Progenitor cell of endocrine pancreas (in vitro differentiated cells): ENCODE measurements at regions not wholly inside any gene's neighbourhood (a gene's known extent, or its start where the extent isn't known, plus 50 kb on each side); places are given as distances from the start of the nearest gene placed in this dataset.

ENCODE experiments used
- DNase-seq: peaks from one replicate; pipeline ENCODE4 v3.0.0; 2021; ENCODE audit warnings: low spot score; ENCODE audit not compliant: unreplicated experiment
- H3K27ac Mint-ChIP-seq: 2 replicates; pipeline ENCODE4 v1.8.0; 2021; ENCODE audit warnings: mild to moderate bottlenecking, moderate library complexity, mixed read lengths
- H3K27me3 Mint-ChIP-seq: 2 replicates; pipeline ENCODE4 v1.8.0; 2021; ENCODE audit warnings: mixed read lengths
- H3K36me3 Mint-ChIP-seq: 2 replicates; pipeline ENCODE4 v1.8.0; 2022; ENCODE audit warnings: mixed read lengths; ENCODE audit not compliant: insufficient read depth
- H3K4me1 Mint-ChIP-seq: 2 replicates; pipeline ENCODE4 v1.8.0; 2021; ENCODE audit warnings: low read depth, mixed read lengths
- H3K4me3 Mint-ChIP-seq: 2 replicates; pipeline ENCODE4 v1.8.0; 2021; ENCODE audit warnings: low read depth, mild to moderate bottlenecking, moderate library complexity, mixed read lengths
- H3K9me3 Mint-ChIP-seq: 2 replicates; pipeline ENCODE4 v1.8.0; 2021; ENCODE audit warnings: low read depth, mixed read lengths
- CTCF ChIP-seq: fragments of 200-600 bp; sonication (generic); IDR thresholded peaks from one replicate; pipeline ENCODE4 v1.5.0; 2021; ENCODE audit warnings: antibody characterized with exemption, mild to moderate bottlenecking; ENCODE audit not compliant: unreplicated experiment

DNA sequence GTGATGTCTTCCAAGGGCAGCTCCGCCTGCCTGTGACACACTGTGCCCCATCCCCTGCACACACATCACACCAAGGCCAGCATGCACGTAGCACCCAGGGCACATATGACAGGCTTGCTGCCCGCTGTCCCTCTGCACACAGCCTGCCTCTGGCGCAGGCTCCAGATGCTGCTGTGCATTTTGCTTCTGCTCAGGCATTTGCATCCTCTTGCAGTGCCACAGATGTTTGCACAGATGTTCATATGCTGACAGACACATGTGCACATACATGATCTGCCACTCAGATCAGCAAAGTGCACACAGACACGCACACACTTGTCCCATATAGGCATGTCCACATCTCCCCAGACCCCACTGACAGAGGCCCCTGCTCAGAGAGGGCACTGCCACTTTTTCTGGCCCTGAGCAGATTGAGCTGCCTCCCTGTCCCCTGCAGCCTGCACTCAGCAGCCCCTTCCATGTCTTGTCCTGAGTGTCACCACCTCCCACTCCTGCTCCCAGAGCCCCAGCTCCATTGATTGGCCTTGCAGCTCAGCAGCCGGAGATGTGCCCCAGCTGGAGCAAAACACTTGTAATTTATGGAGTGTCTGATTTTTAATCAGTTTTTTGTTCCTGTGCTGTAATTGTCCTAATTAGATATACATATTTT, 115.1 kb upstream of the RPL38 start:
- no peak for DNase-seq
- H3K27ac Mint-ChIP-seq, result peak overlapping the region; percentile 31

GRCh38 chr17:74088934-74089329, 114.5 kb upstream of the RPL38 start:
- no peak for DNase-seq
- Mint-ChIP-seq H3K4me3 (no peak overlapping the region), H3K27ac (no peak overlapping the region), H3K36me3 (no peaks in the 10 kb centered on the region), H3K4me1 (no peaks in the 10 kb centered on the region), H3K27me3 (peaks cover 9% of the 10 kb centered on the region), H3K9me3 (peaks cover 8% of the 10 kb centered on the region)
- TF ChIP-seq CTCF, result no peak

More for the DNA sequence above, 115.1 kb upstream of the RPL38 start:
- H3K9me3 Mint-ChIP-seq, result peaks cover 4% of the 10 kb centered on the region
- no peak for TF ChIP-seq CTCF
- no peak overlapping the region for H3K4me3 Mint-ChIP-seq
- H3K27me3 Mint-ChIP-seq, result peaks cover 9% of the 10 kb centered on the region
- H3K36me3 Mint-ChIP-seq, result no peaks in the 10 kb centered on the region
- no peaks in the 10 kb centered on the region for H3K4me1 Mint-ChIP-seq

DNA sequence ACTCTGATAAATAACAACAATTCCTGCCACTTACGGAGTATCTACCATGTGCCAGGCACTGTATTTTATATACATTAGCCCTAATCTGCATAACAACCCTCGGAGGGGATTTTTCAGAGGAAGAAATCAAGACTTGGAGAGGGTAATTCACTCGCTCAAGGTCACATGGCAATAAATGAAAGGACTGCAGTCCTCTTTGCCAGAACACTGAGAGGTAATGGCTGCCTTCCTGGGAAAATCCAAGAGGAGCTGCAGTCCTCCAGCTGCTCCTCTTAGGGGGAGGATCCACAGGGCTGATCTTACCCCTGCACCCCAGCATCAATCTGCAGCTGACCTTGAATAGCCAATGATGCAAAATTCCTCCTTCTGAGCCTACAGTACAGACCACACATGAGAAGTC, 114.1 kb upstream of the RPL38 start:
- Mint-ChIP-seq H3K4me1 (no peaks in the 10 kb centered on the region), H3K9me3 (peaks cover 8% of the 10 kb centered on the region), H3K36me3 (no peaks in the 10 kb centered on the region), H3K4me3 (no peak overlapping the region), H3K27ac (no peak overlapping the region), H3K27me3 (peaks cover 9% of the 10 kb centered on the region)
- no peak for DNase-seq
- TF ChIP-seq CTCF, result no peak

- peak; percentile 41 for DNase-seq
- peaks cover 8% of the 10 kb centered on the region for H3K9me3 Mint-ChIP-seq
- TF ChIP-seq CTCF, result peak; percentile 70
Observed at GRCh38 chr17:74089869-74090464, 113.5 kb upstream of the RPL38 start.

DNA sequence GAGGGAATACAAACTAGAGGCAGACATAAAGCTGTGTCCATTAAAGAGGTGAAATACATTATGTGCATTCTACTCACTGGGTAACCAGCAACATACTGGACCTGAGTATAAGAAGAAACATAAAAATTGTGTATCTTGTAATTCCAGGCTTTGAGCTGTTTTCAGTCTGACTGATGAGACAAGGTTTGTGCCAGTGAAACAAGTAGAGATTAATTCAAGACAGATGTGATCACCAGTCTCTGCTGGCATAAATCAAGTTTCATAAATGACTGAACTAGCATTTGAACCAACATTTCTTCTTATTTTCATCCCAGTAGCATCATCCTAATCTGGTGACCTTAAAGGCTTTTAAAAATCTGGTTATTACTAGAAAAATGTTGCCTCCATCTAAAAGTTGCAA, 108.8 kb upstream of the RPL38 start:
- no peak for TF ChIP-seq CTCF
- no peaks in the 10 kb centered on the region for H3K36me3 Mint-ChIP-seq
- H3K27me3 Mint-ChIP-seq, result no peaks in the 10 kb centered on the region
- H3K4me1 Mint-ChIP-seq, result no peaks in the 10 kb centered on the region
- DNase-seq, result no peak
- H3K4me3 Mint-ChIP-seq, result no peak overlapping the region
- H3K9me3 Mint-ChIP-seq, result peaks cover 8% of the 10 kb centered on the region
- H3K27ac Mint-ChIP-seq, result no peak overlapping the region

More at GRCh38 chr17:74089869-74090464, 113.5 kb upstream of the RPL38 start:
- Mint-ChIP-seq H3K27ac (no peak overlapping the region), H3K27me3 (peaks cover 9% of the 10 kb centered on the region), H3K4me3 (no peak overlapping the region), H3K4me1 (no peaks in the 10 kb centered on the region), H3K36me3 (no peaks in the 10 kb centered on the region)
